ENCODE measurements at regions not wholly inside any gene's neighbourhood (a gene's known extent, or its start where the extent isn't known, plus 50 kb on each side); places are given as distances from the start of the nearest gene placed in this dataset.

GRCh38 chr9:107890921-107891465 lies 401.4 kb upstream of the KLF4 start:
- FAIRE-seq = no peak
- ChIA-PET POLR2A (no interaction called here), CTCF (interaction anchor here (1.4 kb wide), 1 partner anchor 74 kb away, joined by 3 read pairs; no protein-coding TSS in a partner anchor)

More at GRCh38 chr9:107890921-107891465, 401.4 kb upstream of the KLF4 start:
- Histone ChIP-seq H3K36me3 (ENCODE audit: control insufficient read depth in 2 of 2, extremely low read depth in 1 of 2, insufficient read depth in 2 of 2, low read length in 2 of 2) (no peaks in the 10 kb centered on the region), H3K79me2 (ENCODE audit: control insufficient read depth, insufficient read depth, low read length) (no peaks in the 10 kb centered on the region), H3K27ac (ENCODE audit: insufficient read depth, low read depth, low read length) (no peak overlapping the region), H3K9me1 (replicated peaks; ENCODE audit: control insufficient read depth, extremely low read depth, insufficient read depth, low read length) (no peaks in the 10 kb centered on the region), H3K4me1 (ENCODE audit: control insufficient read depth, extremely low read depth, insufficient read depth, low read length) (no peaks in the 10 kb centered on the region), H3K9me3 (replicated peaks; ENCODE audit: control insufficient read depth, insufficient read depth, low read length) (no peaks in the 10 kb centered on the region), H3K9ac (replicated peaks; ENCODE audit: extremely low read depth, insufficient read depth, low read length) (no peak overlapping the region), H3K27me3 (ENCODE audit: control insufficient read depth in 2 of 2, insufficient read depth in 2 of 2, low read length in 2 of 2) (no peaks in the 10 kb centered on the region), H3K4me2 (ENCODE audit: insufficient read depth, low read length) (no peak overlapping the region), H2AFZ (ENCODE audit: low read depth, low read length) (no peak overlapping the region), H3K4me3 (replicated peaks in 1 of 3; ENCODE audit: insufficient read depth in 1 of 3, low read depth in 1 of 3, low read length in 3 of 3) (no peak overlapping the region), H4K20me1 (replicated peaks; ENCODE audit: control insufficient read depth, extremely low read depth, insufficient read depth, low read length) (no peaks in the 10 kb centered on the region)
- BruUV-seq (replicated peaks) = no TSS peak
- no peak for DNase-seq (ENCODE audit: low read depth, low spot score)
- intact Hi-C loops (cut with micrococcal nuclease) = no loop called here
- TF ChIP-seq MAX (IDR thresholded peaks at IDR 0.05; ENCODE audit: insufficient read depth, insufficient read length) (no peak), POLR2A (IDR thresholded peaks at IDR 0.05; ENCODE audit: low read depth, low read length) (no peak), EZH2 (IDR thresholded peaks at IDR 0.05; ENCODE audit: borderline replicate concordance, low read depth, low read length, severe bottlenecking) (no peak), JUN (IDR thresholded peaks at IDR 0.05; ENCODE audit: borderline replicate concordance, insufficient read depth, insufficient read length, low read depth) (no peak), MYC (IDR thresholded peaks at IDR 0.05; ENCODE audit: low read depth, low read length) (no peak), CTCF (IDR thresholded peaks at IDR 0.05; ENCODE audit: extremely low read depth in 1 of 2, insufficient read depth in 1 of 2, low read depth in 1 of 2, low read length in 2 of 2) (no peak), POLR2AphosphoS5 (IDR thresholded peaks at IDR 0.05; ENCODE audit: insufficient read depth, low read depth, low read length) (no peak), GATA2 (IDR thresholded peaks at IDR 0.05; ENCODE audit: insufficient read depth, insufficient read length, low read depth, low read length) (no peak), FOS (IDR thresholded peaks at IDR 0.05; ENCODE audit: borderline replicate concordance, insufficient read depth, low read length) (no peak)
- dilution Hi-C loops (cut with MboI; ENCODE audit: extremely low pct_ligation_motif_present, low sequenced_read_pairs) = no loop called here

Measured in endothelial cell of umbilical vein (primary cell).